Neural progenitor cell (in vitro differentiated cells): ENCODE measurements at regions not wholly inside any gene's neighbourhood (a gene's known extent, or its start where the extent isn't known, plus 50 kb on each side); places are given as distances from the start of the nearest gene placed in this dataset.
"Not testable (repeated sequence)": the region's sequence is repeated elsewhere in the genome, so short reads cannot be mapped to it uniquely, and the experiment has no call there.

Source experiments
- CTCF ChIP-seq: fragments of 200-600 bp; sonication (generic); IDR thresholded peaks from 2 replicates; pipeline ENCODE4 v1.5.1; 2017; ENCODE audit warnings: antibody characterized with exemption, mild to moderate bottlenecking
- EZH2 ChIP-seq: fragments of 200-600 bp; sonication (generic); IDR thresholded peaks from 2 replicates; pipeline ENCODE4 v1.6.1; 2017; ENCODE audit warnings: antibody characterized with exemption, mild to moderate bottlenecking, moderate library complexity
- EZH2phosphoT487 ChIP-seq: fragments of 200-600 bp; sonication (generic); IDR thresholded peaks from 2 replicates; pipeline ENCODE4 v1.6.1; 2017; ENCODE audit warnings: antibody characterized with exemption

DNA sequence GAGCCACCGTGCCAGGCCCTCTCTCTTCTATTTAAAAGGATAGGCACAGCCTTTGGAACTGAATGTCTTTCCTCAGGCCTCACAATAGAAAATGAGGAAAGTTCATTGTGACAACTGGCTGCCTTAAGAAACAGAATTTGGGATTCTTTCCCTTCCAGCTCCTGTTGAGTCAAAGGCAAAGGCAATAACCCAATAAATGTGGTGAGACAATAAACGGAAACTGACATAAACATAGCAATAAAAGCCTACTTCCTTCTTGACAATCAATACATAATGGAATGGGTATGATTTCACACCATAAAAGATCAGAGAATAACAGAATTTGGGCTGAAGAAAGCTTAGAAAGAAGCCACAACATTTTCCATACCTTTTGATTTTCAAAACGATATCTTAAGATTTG, 155.6 kb upstream of the KCTD7 start:
- TF ChIP-seq CTCF, EZH2phosphoT487, EZH2: not testable (repeated sequence)
